HG02938 (cell line): ENCODE measurements at regions not wholly inside any gene's neighbourhood (a gene's known extent, or its start where the extent isn't known, plus 50 kb on each side); places are given as distances from the start of the nearest gene placed in this dataset.
"Not testable (repeated sequence)": the region's sequence is repeated elsewhere in the genome, so short reads cannot be mapped to it uniquely, and the experiment has no call there.

Experiments used
- ATAC-seq: cut with Tn5 transposase; IDR thresholded peaks from one replicate; pipeline ENCODE4 v1.9.1; 2021; ENCODE audit warnings: mild to moderate bottlenecking, moderate library complexity; ENCODE audit not compliant: unreplicated experiment

DNA sequence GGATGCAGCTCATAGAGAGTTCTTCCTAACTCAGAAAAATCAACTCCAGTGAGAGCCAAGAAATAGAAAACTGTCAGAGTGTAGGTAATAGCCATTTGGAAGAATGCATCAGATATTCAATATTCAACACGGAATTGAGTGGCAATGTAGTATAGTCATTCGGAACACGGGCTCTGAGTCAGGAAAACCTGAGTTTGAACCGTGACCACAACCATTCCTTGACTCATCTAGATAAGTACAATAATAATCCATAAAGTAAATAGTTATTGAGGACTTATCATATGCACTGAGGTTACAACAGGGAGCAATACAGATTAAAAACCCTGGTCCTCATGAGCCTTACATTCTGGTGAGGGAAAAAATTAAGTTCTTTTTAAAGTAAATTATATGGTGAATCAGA lies 62.6 kb upstream of the PHF21A start:
- no peak for ATAC-seq

DNA sequence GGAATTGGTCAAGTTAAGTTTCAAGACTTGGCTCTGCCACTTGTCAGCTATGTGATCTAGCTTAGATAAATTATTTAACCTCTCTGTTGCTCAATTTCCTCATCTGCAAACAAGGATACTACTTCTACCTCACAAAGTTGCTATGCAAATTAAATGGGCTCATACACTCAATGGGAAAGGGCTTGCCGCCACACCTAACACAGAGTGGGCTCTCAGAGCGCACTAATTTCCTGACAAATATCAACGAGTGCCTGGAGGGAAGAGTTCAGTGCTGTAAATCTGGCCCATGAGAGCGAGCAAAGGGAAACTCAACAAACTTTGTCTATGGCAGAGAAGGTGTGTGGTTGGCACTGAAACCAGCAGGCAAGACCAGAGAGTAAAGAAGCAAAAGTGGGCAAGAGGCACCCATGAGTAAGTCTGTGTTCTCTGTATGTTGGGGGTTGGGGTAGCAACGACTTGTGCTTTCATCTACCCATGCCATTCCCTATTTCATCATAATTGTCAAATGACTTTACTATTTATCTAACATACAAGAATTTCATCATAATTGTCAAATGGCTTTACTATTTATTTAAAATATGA lies 60.7 kb upstream of the PHF21A start:
- ATAC-seq, result no peak

- ATAC-seq, result no peak
Measured at GRCh38 chr11:46181387-46181786, 60.1 kb upstream of the PHF21A start.

DNA sequence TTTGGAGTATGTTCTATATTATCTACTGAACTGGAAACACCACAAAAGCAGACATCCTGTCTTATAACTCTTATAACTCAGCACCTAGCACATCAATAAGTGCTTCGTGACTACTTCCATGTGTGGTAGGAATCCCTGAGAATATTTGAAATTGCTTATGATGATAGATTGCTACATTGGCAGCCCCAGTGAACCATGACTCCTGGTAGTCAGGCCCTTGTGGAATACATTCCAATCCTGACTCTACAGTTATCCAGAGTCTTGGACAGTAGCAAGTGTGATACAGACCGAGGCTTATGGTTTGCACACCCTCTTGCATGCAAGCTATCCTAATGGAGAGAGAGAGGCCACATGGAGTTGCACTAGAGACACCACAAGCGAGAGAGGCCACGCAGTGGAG lies 59.5 kb upstream of the PHF21A start:
- no peak for ATAC-seq

DNA sequence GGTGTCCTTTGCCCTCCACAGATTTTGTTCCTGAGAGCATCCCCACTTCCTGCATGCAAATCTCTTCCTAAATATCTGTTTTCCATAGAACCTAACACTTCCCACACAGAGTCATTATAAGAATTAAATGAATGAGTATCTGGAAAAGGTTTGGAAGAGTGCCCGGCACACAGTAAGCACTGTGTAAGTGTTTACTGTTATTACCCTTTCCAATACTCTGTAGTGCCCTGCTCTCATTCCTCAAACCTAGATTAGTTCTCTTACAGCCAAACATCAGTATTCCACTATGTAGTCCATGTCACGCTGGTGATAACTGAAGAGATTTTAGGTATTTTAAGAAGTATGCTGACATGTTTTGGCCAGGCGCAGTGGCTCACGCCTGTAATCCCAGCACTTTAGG lies 57.3 kb upstream of the PHF21A start:
- ATAC-seq, result no peak

GRCh38 chr11:46176421-46176820 lies 55.2 kb upstream of the PHF21A start:
- ATAC-seq, result no peak

GRCh38 chr11:46175401-46176002 lies 54.2 kb upstream of the PHF21A start:
- ATAC-seq, result no peak

DNA sequence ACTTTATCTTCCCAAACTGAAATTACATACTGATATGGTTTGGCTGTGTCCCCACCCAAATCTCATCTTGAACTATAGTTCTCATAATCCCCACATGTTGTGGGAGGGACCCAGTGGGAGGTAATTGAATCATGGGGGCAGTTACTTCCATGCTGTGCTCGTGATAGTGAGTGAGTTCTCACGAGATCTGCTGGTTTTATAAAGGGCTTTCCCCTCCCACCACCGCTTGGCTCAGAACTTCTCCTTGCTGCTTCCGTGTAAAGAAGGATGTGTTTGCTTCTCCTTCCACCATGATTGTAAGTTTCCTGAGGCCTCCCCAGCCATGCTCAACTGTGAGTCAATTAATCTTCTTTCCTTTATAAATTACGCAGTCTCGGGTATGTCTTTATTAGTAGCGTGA lies 50.4 kb upstream of the PHF21A start:
- not testable (repeated sequence) for ATAC-seq
